GM23338 (cell line): ENCODE measurements at regions not wholly inside any gene's neighbourhood (a gene's known extent, or its start where the extent isn't known, plus 50 kb on each side); places are given as distances from the start of the nearest gene placed in this dataset.
A peak's percentile ranks its signal among the peaks of the same experiment; 100 is the strongest.

Source experiments
- ATAC-seq: fragments of 200-7000 bp; cut with Tn5 transposase; 3 replicates; pipeline ENCODE4 v1.9.1; 2020
- DNase-seq: peaks from one replicate; pipeline ENCODE4 v3.0.0-alpha.2; 2015; ENCODE audit warnings: low spot score
- H2AFZ ChIP-seq: fragments of 200-600 bp; sonication (generic); 2 replicates; pipeline ENCODE4 v1.8.0; 2016; ENCODE audit warnings: antibody characterized with exemption, mild to moderate bottlenecking, moderate library complexity
- H3F3A ChIP-seq: fragments of 200-600 bp; sonication (generic); replicated peaks from 2 replicates; pipeline ENCODE4 v1.8.0; 2017; ENCODE audit warnings: antibody characterized with exemption, mixed run types, low read depth
- H3K27ac ChIP-seq: fragments of 200-600 bp; sonication (generic); 2 replicates; pipeline ENCODE4 v1.6.1; 2016; ENCODE audit warnings: low read depth
- H3K27me3 ChIP-seq: fragments of 200-600 bp; sonication (generic); 2 replicates; pipeline ENCODE4 v1.8.0; 2016; ENCODE audit warnings: mild to moderate bottlenecking, mixed run types, moderate library complexity; ENCODE audit not compliant: insufficient read depth
- H3K36me3 ChIP-seq: fragments of 200-600 bp; sonication (generic); 2 replicates; pipeline ENCODE4 v1.8.0; 2016; ENCODE audit warnings: mild to moderate bottlenecking; ENCODE audit not compliant: insufficient read depth
- H3K4me1 ChIP-seq: fragments of 200-600 bp; sonication (generic); 2 replicates; pipeline ENCODE4 v1.8.0; 2016; ENCODE audit warnings: mild to moderate bottlenecking, moderate library complexity; ENCODE audit not compliant: insufficient read depth
- H3K4me2 ChIP-seq: fragments of 200-600 bp; sonication (generic); 2 replicates; pipeline ENCODE4 v1.7.1; 2017; ENCODE audit warnings: mixed run types
- H3K4me3 ChIP-seq: fragments of 200-600 bp; sonication (generic); 2 replicates; pipeline ENCODE4 v1.6.1; 2016; ENCODE audit warnings: mixed run types
- H3K79me2 ChIP-seq: fragments of 200-600 bp; sonication (generic); replicated peaks from 2 replicates; pipeline ENCODE4 v1.8.0; 2017; ENCODE audit warnings: mild to moderate bottlenecking; ENCODE audit not compliant: insufficient read depth
- H3K9me2 ChIP-seq: fragments of 200-600 bp; sonication (generic); 2 replicates; pipeline ENCODE4 v1.8.0; 2017; ENCODE audit not compliant: insufficient read depth
- H4K20me1 ChIP-seq: fragments of 200-600 bp; sonication (generic); replicated peaks from 2 replicates; pipeline ENCODE4 v1.8.0; 2017; ENCODE audit warnings: mild to moderate bottlenecking; ENCODE audit not compliant: insufficient read depth
- H3K27ac Mint-ChIP-seq: 2 replicates; pipeline ENCODE4 v1.8.0; 2020; ENCODE audit warnings: inconsistent platforms, mild to moderate bottlenecking, moderate library complexity, mixed read lengths
- H3K27me3 Mint-ChIP-seq: 3 replicates; pipeline ENCODE4 v1.8.0; 2022; ENCODE audit warnings: low read depth, mild to moderate bottlenecking, moderate library complexity, mixed read lengths, inconsistent platforms; ENCODE audit not compliant: insufficient read depth, poor library complexity
- H3K36me3 Mint-ChIP-seq: 3 replicates; pipeline ENCODE4 v1.8.0; 2021; ENCODE audit warnings: low read depth, mild to moderate bottlenecking, inconsistent platforms, moderate library complexity, mixed read lengths
- H3K4me1 Mint-ChIP-seq: 3 replicates; pipeline ENCODE4 v1.8.0; 2020; ENCODE audit warnings: mild to moderate bottlenecking, inconsistent platforms, mixed read lengths
- H3K4me3 Mint-ChIP-seq: 3 replicates; pipeline ENCODE4 v1.8.0; 2021; ENCODE audit warnings: moderate library complexity, mild to moderate bottlenecking, inconsistent platforms, mixed read lengths
- H3K9me3 Mint-ChIP-seq: 3 replicates; pipeline ENCODE4 v1.8.0; 2020; ENCODE audit warnings: moderate library complexity, mild to moderate bottlenecking, inconsistent platforms, mixed read lengths
- CREB1 ChIP-seq: fragments of 250-450 bp; sonication (Bioruptor Pico); IDR thresholded peaks from 2 replicates; pipeline ENCODE4 v1.5.0; 2020; ENCODE audit warnings: low read depth, mild to moderate bottlenecking, moderate library complexity
- EZH2phosphoT487 ChIP-seq: fragments of 200-600 bp; sonication (generic); IDR thresholded peaks from one replicate; pipeline ENCODE4 v1.8.1; 2018; ENCODE audit warnings: antibody characterized with exemption; ENCODE audit not compliant: unreplicated experiment
- POLR2AphosphoS5 ChIP-seq: IDR thresholded peaks from 2 replicates; pipeline ENCODE4 v1.6.1; 2016; ENCODE audit warnings: antibody characterized with exemption, low read depth
- STAT1 ChIP-seq: IDR thresholded peaks from one replicate; pipeline ENCODE4 v1.6.1; 2016; ENCODE audit warnings: antibody characterized with exemption; ENCODE audit not compliant: unreplicated experiment
- ZNF331 ChIP-seq: fragments of 250-450 bp; sonication (Bioruptor Pico); IDR thresholded peaks from 2 replicates; pipeline ENCODE4 v1.5.0; 2020; ENCODE audit warnings: low read depth, mild to moderate bottlenecking, moderate library complexity
- TF ChIP-seq, protein P1 (sequence below): IDR thresholded peaks from 2 replicates; pipeline ENCODE4 v1.6.1; 2016; ENCODE audit warnings: antibody characterized with exemption
- TF ChIP-seq, protein P2 (sequence below), 2 experiments: fragments of 200-600 bp in 1 of 2; sonication (generic) in 1 of 2; conservative IDR thresholded peaks; 2 replicates each; pipeline versions ENCODE4 v1.5.1 to v1.6.1; 2016 to 2017; ENCODE audit warnings: antibody characterized with exemption in 2 of 2, low read depth in 2 of 2, mild to moderate bottlenecking in 2 of 2, moderate library complexity in 1 of 2
- TF ChIP-seq, protein P3 (sequence below): fragments of 250-450 bp; sonication (Bioruptor Pico); IDR thresholded peaks from 2 replicates; pipeline ENCODE4 v1.5.0; 2020; ENCODE audit warnings: mild to moderate bottlenecking, moderate library complexity

DNA sequence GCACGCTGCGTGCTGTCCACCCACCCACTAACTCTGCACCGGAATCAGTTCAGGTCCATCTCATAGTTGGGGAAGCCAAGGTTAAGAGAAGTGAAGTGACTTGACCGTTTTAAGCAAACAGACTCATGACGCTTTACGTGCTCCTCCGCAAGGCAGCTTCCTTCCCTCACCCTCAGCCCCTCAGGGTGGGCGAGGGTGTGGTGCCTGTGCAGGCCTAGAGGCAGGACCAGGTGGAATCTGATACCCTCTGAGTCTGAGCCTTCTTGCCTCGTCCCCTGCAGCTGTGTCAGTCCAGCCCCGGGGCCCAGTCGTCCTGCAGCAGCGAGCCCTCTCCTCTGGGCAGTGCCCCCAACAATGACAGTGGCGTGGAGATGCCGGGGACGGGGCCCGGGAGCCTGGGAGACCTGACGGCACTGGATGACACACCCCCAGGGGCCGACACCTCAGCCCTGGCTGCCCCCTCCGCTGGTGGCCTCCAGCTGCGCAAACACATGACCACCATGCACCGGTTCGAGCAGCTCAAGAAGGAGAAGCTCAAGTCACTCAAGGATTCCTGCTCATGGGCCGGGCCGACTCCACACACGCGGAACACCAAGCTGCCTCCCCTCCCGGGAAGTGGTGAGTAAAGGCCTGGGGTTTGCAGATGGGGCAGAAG is 250.5 kb downstream of the GLI2 start (continued):
- TF ChIP-seq, protein P1, sequence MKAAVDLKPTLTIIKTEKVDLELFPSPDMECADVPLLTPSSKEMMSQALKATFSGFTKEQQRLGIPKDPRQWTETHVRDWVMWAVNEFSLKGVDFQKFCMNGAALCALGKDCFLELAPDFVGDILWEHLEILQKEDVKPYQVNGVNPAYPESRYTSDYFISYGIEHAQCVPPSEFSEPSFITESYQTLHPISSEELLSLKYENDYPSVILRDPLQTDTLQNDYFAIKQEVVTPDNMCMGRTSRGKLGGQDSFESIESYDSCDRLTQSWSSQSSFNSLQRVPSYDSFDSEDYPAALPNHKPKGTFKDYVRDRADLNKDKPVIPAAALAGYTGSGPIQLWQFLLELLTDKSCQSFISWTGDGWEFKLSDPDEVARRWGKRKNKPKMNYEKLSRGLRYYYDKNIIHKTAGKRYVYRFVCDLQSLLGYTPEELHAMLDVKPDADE, result no peak

DNA sequence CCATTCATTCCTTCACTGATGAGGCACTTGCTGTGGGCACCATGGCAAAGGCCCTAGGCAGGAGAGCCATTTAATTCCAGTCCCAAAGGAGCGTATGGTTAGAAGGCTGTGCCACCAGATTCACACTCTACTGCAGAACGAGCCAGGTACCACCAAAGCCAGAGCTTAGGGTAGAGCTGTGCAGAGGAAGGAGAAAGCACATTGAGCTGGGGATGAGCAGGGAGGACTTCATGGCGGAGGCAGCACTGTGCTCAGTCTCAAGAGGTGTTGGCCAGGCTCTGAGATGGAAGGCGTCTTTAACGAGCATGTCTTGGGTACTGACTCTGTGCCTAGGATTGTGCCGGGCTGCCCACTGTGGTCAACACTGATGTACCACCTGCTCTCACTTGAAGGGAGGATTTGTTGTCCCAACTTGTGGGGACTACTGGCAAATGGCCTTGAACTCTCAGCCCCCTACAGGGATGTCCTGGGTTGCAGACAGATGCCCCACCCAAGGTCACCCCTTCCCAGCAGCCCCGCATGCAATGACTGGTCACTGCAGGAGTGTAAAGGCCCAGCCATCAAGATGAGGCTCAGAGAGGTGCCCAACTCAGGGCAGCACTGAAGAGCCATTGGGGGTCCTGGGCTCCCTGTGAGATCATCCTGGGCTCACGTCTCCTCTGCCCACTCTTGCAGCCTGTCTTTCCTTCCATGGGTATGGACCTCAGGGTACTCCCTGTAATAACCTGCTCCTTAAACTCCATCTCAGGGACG is 251.4 kb downstream of the GLI2 start:
- TF ChIP-seq EZH2phosphoT487 (no peak), ZNF331 (no peak)
- TF ChIP-seq, protein P2, sequence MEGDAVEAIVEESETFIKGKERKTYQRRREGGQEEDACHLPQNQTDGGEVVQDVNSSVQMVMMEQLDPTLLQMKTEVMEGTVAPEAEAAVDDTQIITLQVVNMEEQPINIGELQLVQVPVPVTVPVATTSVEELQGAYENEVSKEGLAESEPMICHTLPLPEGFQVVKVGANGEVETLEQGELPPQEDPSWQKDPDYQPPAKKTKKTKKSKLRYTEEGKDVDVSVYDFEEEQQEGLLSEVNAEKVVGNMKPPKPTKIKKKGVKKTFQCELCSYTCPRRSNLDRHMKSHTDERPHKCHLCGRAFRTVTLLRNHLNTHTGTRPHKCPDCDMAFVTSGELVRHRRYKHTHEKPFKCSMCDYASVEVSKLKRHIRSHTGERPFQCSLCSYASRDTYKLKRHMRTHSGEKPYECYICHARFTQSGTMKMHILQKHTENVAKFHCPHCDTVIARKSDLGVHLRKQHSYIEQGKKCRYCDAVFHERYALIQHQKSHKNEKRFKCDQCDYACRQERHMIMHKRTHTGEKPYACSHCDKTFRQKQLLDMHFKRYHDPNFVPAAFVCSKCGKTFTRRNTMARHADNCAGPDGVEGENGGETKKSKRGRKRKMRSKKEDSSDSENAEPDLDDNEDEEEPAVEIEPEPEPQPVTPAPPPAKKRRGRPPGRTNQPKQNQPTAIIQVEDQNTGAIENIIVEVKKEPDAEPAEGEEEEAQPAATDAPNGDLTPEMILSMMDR (conservative IDR thresholded peaks at IDR 0.05; ENCODE audit: low read depth in 2 of 2), result no peak
- Mint-ChIP-seq H3K36me3 (peaks cover 67% of the 10 kb centered on the region), H3K9me3 (no peaks in the 10 kb centered on the region), H3K27me3 (peaks cover 5% of the 10 kb centered on the region), H3K4me1 (peaks cover 6% of the 10 kb centered on the region), H3K27ac (no peak overlapping the region), H3K4me3 (no peak overlapping the region)
- peaks cover 15% of the 10 kb centered on the region; the same call in 1 of the 2 replicates for H3K36me3 ChIP-seq
- no peaks in the 10 kb centered on the region for H3K4me1 ChIP-seq
- H3K9me2 ChIP-seq, result no peaks in the 10 kb centered on the region
- no peaks in the 10 kb centered on the region for H3K27me3 ChIP-seq
- H4K20me1 ChIP-seq, result peaks cover under 1% of the 10 kb centered on the region
- H3K79me2 ChIP-seq, result no peaks in the 10 kb centered on the region
- H3K27ac ChIP-seq, result no peak overlapping the region
- DNase-seq (no peak), ATAC-seq (no peak)
- H2AFZ ChIP-seq, result no peak overlapping the region
- H3K4me2 ChIP-seq, result no peak overlapping the region
- H3F3A ChIP-seq, result no peaks in the 10 kb centered on the region
- H3K4me3 ChIP-seq, result no peak overlapping the region

DNA sequence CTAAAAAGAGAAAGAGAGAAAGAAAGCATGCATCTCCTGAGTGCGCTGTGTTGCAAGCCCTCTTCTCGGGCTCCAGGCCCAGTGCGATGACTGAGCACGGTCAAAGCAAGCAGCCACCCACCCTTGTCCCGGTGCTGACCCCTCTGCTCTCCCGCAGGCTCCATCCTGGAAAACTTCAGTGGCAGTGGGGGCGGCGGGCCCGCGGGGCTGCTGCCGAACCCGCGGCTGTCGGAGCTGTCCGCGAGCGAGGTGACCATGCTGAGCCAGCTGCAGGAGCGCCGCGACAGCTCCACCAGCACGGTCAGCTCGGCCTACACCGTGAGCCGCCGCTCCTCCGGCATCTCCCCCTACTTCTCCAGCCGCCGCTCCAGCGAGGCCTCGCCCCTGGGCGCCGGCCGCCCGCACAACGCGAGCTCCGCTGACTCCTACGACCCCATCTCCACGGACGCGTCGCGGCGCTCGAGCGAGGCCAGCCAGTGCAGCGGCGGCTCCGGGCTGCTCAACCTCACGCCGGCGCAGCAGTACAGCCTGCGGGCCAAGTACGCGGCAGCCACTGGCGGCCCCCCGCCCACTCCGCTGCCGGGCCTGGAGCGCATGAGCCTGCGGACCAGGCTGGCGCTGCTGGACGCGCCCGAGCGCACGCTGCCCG is 252.5 kb downstream of the GLI2 start:
- no peak overlapping the region for H2AFZ ChIP-seq
- no peak overlapping the region for H3K27ac ChIP-seq
- Mint-ChIP-seq H3K4me1 (no peaks in the 10 kb centered on the region), H3K36me3 (peaks cover 60% of the 10 kb centered on the region), H3K9me3 (no peaks in the 10 kb centered on the region), H3K27ac (no peak overlapping the region), H3K4me3 (no peak overlapping the region), H3K27me3 (peaks cover 5% of the 10 kb centered on the region)
- H3K27me3 ChIP-seq, result no peaks in the 10 kb centered on the region
- peak; percentile 12; the same call in 1 of the 3 replicates for ATAC-seq
- H3K9me2 ChIP-seq, result no peaks in the 10 kb centered on the region
- no peaks in the 10 kb centered on the region for H3F3A ChIP-seq
- no peaks in the 10 kb centered on the region for H3K4me1 ChIP-seq
- peak; percentile 21 for DNase-seq
- H4K20me1 ChIP-seq, result no peaks in the 10 kb centered on the region; the same call in 1 of the 2 replicates
- H3K4me2 ChIP-seq, result no peak overlapping the region
- H3K36me3 ChIP-seq, result peaks cover 15% of the 10 kb centered on the region; the same call in 1 of the 2 replicates
- no peaks in the 10 kb centered on the region for H3K79me2 ChIP-seq
- no peak overlapping the region for H3K4me3 ChIP-seq
- TF ChIP-seq CREB1 (CRISPR knock-in tag) (no peak), STAT1 (no peak), EZH2phosphoT487 (no peak), ZNF331 (no peak), POLR2AphosphoS5 (no peak)
- TF ChIP-seq, protein P3, sequence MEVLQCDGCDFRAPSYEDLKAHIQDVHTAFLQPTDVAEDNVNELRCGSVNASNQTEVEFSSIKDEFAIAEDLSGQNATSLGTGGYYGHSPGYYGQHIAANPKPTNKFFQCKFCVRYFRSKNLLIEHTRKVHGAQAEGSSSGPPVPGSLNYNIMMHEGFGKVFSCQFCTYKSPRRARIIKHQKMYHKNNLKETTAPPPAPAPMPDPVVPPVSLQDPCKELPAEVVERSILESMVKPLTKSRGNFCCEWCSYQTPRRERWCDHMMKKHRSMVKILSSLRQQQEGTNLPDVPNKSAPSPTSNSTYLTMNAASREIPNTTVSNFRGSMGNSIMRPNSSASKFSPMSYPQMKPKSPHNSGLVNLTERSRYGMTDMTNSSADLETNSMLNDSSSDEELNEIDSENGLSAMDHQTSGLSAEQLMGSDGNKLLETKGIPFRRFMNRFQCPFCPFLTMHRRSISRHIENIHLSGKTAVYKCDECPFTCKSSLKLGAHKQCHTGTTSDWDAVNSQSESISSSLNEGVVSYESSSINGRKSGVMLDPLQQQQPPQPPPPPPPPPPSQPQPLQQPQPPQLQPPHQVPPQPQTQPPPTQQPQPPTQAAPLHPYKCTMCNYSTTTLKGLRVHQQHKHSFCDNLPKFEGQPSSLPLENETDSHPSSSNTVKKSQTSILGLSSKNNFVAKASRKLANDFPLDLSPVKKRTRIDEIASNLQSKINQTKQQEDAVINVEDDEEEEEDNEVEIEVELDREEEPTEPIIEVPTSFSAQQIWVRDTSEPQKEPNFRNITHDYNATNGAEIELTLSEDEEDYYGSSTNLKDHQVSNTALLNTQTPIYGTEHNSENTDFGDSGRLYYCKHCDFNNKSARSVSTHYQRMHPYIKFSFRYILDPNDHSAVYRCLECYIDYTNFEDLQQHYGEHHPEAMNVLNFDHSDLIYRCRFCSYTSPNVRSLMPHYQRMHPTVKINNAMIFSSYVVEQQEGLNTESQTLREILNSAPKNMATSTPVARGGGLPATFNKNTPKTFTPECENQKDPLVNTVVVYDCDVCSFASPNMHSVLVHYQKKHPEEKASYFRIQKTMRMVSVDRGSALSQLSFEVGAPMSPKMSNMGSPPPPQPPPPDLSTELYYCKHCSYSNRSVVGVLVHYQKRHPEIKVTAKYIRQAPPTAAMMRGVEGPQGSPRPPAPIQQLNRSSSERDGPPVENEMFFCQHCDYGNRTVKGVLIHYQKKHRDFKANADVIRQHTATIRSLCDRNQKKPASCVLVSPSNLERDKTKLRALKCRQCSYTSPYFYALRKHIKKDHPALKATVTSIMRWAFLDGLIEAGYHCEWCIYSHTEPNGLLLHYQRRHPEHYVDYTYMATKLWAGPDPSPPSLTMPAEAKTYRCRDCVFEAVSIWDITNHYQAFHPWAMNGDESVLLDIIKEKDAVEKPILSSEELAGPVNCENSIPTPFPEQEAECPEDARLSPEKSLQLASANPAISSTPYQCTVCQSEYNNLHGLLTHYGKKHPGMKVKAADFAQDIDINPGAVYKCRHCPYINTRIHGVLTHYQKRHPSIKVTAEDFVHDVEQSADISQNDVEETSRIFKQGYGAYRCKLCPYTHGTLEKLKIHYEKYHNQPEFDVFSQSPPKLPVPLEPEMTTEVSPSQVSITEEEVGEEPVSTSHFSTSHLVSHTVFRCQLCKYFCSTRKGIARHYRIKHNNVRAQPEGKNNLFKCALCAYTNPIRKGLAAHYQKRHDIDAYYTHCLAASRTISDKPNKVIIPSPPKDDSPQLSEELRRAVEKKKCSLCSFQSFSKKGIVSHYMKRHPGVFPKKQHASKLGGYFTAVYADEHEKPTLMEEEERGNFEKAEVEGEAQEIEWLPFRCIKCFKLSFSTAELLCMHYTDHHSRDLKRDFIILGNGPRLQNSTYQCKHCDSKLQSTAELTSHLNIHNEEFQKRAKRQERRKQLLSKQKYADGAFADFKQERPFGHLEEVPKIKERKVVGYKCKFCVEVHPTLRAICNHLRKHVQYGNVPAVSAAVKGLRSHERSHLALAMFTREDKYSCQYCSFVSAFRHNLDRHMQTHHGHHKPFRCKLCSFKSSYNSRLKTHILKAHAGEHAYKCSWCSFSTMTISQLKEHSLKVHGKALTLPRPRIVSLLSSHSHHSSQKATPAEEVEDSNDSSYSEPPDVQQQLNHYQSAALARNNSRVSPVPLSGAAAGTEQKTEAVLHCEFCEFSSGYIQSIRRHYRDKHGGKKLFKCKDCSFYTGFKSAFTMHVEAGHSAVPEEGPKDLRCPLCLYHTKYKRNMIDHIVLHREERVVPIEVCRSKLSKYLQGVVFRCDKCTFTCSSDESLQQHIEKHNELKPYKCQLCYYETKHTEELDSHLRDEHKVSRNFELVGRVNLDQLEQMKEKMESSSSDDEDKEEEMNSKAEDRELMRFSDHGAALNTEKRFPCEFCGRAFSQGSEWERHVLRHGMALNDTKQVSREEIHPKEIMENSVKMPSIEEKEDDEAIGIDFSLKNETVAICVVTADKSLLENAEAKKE (CRISPR knock-in tag), result no peak
